ENCODE measurements at regions not wholly inside any gene's neighbourhood (a gene's known extent, or its start where the extent isn't known, plus 50 kb on each side); places are given as distances from the start of the nearest gene placed in this dataset.

- H3K56ac ChIP-seq (ENCODE audit: insufficient read length, low read depth, low read length): no peak overlapping the region
- H3K23ac ChIP-seq (ENCODE audit: insufficient read length, low read depth, low read length): no peak overlapping the region
- no peak overlapping the region for H2AFZ ChIP-seq (ENCODE audit: low read length)
- H2BK5ac ChIP-seq (ENCODE audit: insufficient read length, low read length): no peak overlapping the region
- no peak for DNase-seq
- TF ChIP-seq CTCF (conservative IDR thresholded peaks at IDR 0.05): no peak
- no peak overlapping the region for H3K9ac ChIP-seq (ENCODE audit: extremely low read depth, insufficient read length, low read length)
- H3K36me3 Mint-ChIP-seq (ENCODE audit: insufficient read depth in 1 of 3, low read depth in 3 of 3): peaks cover 0 to 4% (median 0%) of the 10 kb centered on the region in 3 experiments; a peak in 3 of 7 replicates
- H2BK12ac ChIP-seq (ENCODE audit: insufficient read length, low read depth, low read length): no peak overlapping the region
- H3K27ac ChIP-seq (ENCODE audit: insufficient read length, low read depth, low read length): no peak overlapping the region
- no peak overlapping the region for H3K4me3 Mint-ChIP-seq
- no peaks in the 10 kb centered on the region for H4K20me1 ChIP-seq (ENCODE audit: control insufficient read depth, insufficient read depth, insufficient read length)
- no peak overlapping the region for H3K4me2 ChIP-seq (ENCODE audit: insufficient read depth, insufficient read length, low read length)
- H3K4me1 ChIP-seq (ENCODE audit: insufficient read depth, low read length): no peaks in the 10 kb centered on the region
- H3K18ac ChIP-seq (ENCODE audit: insufficient read length, low read depth, low read length): no peak overlapping the region
- peaks cover 1 to 10% of the 10 kb centered on the region in 2 experiments; a peak in 4 of 5 replicates for H3K9me3 Mint-ChIP-seq
- H3K23me2 ChIP-seq (ENCODE audit: insufficient read length, low read depth, low read length, poor library complexity, severe bottlenecking): no peaks in the 10 kb centered on the region
- H3K4ac ChIP-seq (ENCODE audit: low read depth, low read length): no peak overlapping the region
- H3K9me3 ChIP-seq (ENCODE audit: control insufficient read depth, low read depth, low read length): no peaks in the 10 kb centered on the region
- H3K79me1 ChIP-seq (ENCODE audit: insufficient read depth, low read depth, low read length, poor library complexity, severe bottlenecking): no peaks in the 10 kb centered on the region
- H3K27ac Mint-ChIP-seq: no peak overlapping the region
- no peak overlapping the region for H2BK20ac ChIP-seq (ENCODE audit: low read depth, low read length, poor library complexity, severe bottlenecking)
- H3K27me3 Mint-ChIP-seq (ENCODE audit: low read depth): peaks cover 2% of the 10 kb centered on the region; the same call in 1 of the 2 replicates
- no peak overlapping the region for H4K91ac ChIP-seq (ENCODE audit: insufficient read length, low read depth, low read length)
- H3K79me2 ChIP-seq (ENCODE audit: insufficient read depth, low read length): no peaks in the 10 kb centered on the region
- no CpG with 5 or more reads among the region's 2 CpGs for WGBS (ENCODE audit: extremely low coverage, insufficient read length, low lambda C conversion rate)
- no peak overlapping the region for H3K14ac ChIP-seq (ENCODE audit: insufficient read depth, low read length)
- H2BK15ac ChIP-seq (ENCODE audit: low read depth, low read length): no peak overlapping the region
- H3T11ph ChIP-seq (ENCODE audit: low read length): no peak overlapping the region
- H2BK120ac ChIP-seq (ENCODE audit: low read depth, low read length, poor library complexity, severe bottlenecking): no peak overlapping the region
- 0 out of 4 replicates have a peak, but pooled peaks cover 0 to 2% of the 10 kb centered on the region in 2 experiments for H3K4me1 Mint-ChIP-seq
- H3K27me3 ChIP-seq (ENCODE audit: insufficient read depth, low read length): no peaks in the 10 kb centered on the region
- no peak overlapping the region for H4K8ac ChIP-seq (replicated peaks; ENCODE audit: insufficient read length, low read depth, low read length)
- H2AK5ac ChIP-seq (ENCODE audit: insufficient read length, low read length): no peak overlapping the region
- H4K5ac ChIP-seq (ENCODE audit: insufficient read length, low read depth, low read length): no peak overlapping the region
Measured at GRCh38 chr17:13085578-13085977, 67.8 kb upstream of the ELAC2 start.

Data from H9 (cell line).